ENCODE measurements at regions not wholly inside any gene's neighbourhood (a gene's known extent, or its start where the extent isn't known, plus 50 kb on each side); places are given as distances from the start of the nearest gene placed in this dataset.

DNA sequence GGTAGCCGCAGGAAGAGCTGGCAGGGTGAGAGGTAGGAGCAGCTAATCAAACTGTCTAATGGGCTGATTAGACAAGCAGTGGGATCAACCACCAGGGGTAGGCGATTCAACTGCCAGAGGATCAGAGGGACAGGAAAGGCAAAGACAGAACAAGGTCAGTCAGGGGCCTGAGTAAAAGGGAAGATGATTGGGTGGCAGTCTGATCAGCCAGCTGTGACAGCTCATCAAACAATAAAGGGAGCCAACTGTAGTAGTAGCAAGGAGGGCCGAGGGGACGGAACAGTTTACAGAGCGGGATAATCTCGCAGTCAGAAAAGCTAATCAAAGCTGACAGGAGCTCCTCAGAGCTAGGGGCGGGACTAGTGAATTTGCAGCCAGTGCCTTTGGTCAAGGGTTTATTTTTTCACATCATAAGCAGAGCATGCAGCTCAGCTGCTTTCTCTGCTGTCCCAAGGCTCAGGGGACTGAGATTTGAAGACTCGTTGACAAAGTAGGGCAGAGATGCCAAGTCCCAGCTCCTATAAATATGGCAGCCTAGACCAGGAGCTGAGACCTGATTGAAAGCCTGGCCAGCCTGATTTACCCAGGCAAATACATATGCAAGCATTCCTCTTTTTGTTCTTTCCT is 418.2 kb downstream of the GABRG2 start:
- no peak for DNase-seq (ENCODE audit: low spot score)

DNA sequence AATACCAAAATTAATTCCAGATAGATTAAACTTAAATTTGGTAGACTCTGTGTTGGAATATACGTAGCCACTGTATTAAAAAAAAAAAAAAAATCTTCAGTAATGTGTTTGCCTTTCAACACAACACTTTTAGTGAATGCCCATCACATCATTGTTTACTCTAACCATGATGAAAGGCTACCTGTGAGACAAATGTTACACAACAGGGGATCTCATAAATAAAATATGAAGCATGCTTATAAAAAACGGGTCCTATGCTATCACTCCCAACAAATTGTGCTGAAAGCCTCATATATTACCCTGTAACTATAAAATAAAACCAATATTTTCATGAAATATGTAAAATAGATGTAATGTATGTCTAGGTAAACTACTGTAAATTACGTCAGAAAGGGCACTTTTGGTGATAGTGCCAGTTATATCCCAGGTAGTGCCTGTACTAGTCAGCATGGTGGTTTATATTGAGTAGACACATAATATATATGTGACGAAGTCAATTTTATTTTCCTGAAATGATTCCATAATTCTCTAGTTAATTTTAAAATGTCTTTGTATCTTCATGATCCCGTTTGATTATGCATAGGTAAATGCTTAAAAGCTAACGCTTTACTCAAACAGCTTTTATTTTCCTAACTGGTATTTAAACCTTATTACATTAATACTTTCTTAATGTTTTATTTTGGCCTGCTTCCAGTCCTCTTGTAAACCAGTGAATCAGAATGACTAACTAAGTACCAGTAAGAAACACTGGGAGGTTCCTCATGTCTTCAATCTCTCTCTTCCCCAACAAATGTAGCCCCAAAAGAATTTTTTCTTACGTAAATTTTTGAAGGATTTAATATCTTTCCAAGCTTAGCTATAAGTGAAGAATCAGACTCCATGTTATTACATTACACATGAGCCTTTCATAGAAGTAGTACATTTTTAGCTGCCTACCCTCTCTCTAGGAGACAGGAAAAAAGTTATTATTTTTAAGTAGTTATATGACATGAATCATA is 420.3 kb downstream of the GABRG2 start:
- DNase-seq (ENCODE audit: low spot score), result no peak

DNA sequence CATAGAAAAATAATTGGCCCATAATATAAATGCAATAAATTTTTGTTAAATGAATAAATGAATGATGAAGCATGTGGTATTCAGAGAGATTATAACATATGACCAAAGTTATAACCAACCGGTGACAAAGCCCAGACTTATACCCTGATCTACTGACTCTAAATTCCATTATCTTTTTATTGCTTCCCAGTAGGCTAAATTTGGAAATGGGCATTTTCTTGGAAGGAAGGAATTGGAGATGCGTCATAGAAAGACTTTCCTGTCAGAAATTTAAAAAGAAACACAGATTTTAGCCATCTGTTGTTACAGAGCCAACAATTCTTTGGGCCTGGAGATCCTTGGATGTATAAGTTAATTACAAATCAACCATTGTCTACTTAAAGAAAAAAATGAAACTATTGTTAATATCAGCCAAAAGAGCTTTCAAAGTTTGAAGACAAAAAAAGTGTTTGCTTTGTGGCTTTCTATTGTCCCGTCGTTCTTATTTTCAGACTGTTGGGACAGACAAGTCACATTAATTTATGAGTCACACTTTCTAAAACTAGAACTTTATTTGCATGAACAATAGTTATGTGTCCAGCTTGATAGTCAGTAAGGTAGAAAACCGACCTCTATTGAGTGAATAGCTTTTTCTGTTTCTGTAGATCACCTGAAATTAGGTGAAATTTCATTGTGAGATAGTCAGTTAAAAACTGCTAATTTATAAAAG is 428.7 kb downstream of the GABRG2 start:
- DNase-seq (ENCODE audit: low spot score), result no peak

DNA sequence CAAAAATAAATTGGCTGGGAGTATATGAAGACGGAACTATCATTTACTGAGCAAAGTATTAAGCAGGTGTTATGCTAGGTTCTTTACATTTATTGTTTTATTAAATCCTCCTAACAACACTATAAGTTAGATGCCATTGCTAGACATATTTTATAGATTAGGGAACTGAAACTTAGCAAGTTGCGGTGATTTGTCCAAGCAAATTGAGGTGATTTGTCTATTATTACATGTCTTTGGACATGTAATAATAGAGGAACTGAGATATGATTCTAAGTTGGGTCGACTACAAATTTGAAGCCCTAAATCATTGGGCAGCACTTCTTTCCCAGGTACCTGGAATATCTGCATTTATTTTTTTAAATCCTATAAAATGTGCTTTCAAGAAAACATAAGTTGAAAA is 429.9 kb downstream of the GABRG2 start:
- no peak for DNase-seq (ENCODE audit: low spot score)

DNA sequence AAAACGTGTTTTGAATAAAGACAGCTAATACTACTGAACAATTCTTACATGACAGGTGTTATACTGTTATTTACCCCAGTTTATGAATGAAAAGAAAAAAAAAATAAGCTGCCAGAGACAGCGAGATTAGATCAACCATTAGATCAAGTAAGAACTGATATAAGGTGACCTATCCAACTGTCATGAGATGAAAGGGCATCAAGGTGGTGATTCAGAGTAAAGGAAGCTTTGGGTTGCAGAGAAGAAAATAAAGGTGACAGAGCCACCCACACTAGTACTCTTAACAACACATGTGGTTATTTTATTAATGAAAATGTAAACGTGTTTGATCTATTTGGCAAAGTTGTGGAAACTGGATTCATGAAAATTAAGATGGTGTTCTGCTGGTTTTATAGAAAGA is 435.2 kb downstream of the GABRG2 start:
- no peak for DNase-seq (ENCODE audit: low spot score)

DNA sequence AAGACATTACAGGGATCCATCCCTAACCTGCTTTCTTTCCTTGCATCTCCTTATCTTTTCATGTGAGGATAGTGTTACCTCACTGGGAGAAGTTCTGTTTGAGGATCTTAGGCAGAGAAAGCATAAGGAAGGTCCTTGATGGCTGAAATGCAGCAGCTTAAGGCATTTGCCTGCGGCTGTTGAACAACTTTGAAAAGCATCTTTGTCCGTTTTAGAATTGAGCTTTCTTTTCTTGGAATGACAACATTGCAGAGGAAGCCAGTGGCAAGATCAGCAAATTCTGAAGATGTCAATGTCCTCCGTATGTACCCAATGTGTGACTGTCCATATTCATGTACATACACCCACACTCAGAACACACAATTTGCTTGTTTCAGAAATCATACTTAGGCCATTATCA is 436.2 kb downstream of the GABRG2 start:
- no peak for DNase-seq (ENCODE audit: low spot score)

DNA sequence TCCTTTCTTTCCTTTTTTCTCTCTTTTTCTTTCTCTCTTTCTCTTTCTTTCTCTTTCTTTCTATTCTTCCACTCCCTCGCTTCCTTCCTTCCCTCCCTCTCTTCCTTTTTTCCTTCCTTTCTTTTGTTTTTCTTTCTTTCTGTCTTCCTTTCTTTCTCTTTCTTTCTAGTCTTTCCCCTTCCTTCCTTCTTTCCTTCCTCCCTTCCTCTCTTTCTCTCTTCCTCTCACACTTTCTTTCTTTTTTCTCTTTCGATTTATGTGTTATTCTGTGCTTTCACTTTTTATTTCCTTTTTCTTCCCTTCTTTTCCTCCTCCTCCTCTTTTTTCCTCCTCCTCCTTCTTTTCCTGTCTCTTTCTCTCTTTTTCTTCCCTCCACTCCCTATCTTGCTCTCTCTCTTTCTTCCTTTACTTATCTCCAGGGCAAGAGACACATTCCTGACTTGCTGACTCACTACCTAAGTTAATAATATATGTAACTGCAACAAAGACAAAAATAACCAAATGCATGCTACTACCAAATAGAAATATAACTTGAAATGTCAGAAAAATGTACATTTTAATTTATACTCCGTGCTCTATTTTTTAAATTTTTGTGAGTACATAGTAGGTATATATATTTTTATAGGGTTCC is 445.5 kb downstream of the GABRG2 start:
- DNase-seq (ENCODE audit: low spot score), result no peak

DNA sequence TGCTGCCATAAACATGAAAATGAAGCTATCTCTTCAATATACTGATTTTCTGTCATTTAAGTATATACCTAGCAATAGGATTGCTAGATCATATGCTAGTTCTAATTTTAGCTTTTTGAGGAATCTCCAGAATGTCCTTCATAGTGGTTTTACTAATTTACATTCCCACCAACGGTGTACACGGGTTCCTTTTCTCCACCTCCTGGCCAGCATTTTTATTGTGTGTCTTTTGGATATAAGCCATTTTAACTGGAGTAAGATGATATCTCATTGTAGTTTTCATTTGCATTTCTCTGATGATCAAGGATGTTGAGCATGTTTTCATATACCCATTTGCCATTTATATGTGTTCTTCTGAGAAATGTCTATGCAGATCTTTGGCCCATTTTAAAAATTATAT is 446.5 kb downstream of the GABRG2 start:
- DNase-seq (ENCODE audit: low spot score), result no peak

DNA sequence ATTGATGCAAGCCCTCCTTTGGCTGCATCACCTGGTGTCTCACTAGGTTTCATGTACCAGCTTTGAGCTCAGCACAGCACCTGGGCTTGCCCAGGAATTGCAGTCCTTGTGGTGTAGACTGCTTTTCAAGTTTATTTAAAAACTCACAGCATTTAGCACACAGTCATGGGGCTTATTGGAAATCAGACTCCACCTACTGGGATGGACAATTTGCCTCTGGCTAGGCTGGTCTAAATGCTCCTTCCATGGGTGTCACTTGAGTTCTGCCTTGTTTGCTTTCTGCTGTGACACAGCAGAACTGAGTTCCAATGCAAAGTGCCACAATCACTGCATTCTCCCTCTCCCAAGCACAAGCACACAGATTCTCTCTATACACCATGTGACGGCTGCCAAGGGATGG is 453.3 kb downstream of the GABRG2 start:
- DNase-seq (ENCODE audit: low spot score), result no peak

DNA sequence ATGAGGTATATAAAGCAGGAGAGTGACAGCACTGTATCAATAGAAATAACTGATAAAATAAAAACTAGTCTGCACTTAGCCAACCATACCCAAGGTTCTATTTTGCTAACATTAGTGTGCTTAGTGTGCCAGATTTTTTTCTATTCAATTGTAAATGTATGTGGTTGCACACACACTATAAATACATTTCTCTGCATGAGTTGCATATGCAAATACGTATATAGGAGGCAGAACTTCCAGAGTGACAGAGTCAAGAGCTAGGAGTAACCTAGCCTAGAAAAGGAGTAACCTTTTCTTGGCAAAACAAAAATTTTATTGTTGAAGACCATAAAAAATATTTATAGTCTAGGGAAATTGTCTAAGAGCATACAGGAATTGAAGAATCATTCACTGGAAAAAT is 461.6 kb downstream of the GABRG2 start:
- DNase-seq (ENCODE audit: low spot score), result no peak

DNA sequence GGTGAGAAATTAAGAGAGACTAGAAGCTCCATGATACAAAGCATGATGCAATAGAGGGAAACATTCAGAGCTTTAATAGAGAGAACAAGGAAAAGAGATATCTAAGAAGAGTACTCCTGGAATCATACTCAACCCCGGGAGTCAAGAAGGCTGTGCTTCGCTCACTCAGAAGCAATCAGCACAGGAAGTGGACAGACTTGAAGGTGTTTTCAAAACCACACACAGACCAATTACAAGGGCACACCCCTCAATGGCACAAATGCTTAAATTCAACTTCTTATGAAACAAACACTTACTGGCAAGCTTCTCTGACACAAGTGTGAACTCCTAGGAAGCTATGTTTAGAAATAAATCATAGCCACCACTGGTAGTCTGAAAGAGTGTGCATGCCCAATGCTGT is 462.3 kb downstream of the GABRG2 start:
- no peak for DNase-seq (ENCODE audit: low spot score)

DNA sequence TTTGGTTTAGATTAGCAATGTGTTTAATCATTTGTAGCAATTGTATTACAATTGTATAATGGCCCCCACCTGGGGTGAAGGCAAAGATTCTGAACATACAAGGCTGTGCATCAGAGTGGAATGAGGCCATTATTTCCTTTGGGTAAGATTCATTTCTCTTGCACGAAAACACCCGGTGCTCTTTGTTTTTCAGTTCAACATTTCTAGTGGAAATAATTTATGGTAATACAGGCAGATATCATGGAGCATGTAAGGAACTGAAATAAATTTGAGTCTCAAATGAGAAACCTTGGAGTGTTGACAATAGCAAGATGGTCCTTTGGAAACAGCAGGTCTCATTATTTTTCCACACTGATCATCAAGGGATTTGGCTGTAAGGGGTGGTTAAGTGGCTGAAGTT is 475.9 kb downstream of the GABRG2 start:
- DNase-seq (ENCODE audit: low spot score), result no peak

DNA sequence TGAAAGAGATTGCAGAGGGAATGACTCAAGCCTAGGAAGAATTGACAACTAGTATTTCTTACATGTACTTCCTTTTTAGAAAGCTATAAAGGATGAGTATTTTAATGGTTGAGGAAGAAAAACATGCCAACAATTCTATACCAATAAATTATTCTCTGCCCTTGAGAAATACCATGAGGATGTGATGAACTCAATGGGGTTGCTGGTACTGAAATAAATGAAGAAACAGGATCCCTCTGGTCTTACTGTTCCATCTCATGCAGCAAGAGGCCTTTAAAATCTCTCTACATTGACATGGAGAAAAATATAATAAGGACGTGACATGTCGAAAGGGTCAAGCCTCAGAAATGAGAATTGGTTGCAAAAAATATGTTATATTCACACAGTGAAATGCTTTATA is 477.3 kb downstream of the GABRG2 start:
- no peak for DNase-seq (ENCODE audit: low spot score)

DNA sequence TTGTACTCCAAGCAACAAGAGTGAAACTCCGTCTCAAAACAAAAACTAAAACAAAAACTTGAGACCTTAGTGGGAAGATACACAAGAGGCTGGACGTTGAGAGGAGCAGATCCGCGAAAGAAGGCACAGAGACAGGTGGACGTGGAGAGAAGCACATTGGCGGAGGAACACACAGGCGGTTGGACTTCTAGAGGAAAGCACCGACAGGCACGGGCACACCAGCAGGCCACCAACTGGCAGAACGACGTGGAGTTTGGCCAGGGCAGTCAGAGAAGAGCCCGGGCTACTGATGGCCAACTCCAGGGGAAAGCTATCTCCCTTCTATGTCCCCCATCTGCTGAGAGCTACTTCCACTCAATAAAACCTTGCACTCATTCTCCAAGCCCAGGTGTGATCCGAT is 482.7 kb downstream of the GABRG2 start:
- no peak for DNase-seq (ENCODE audit: low spot score)

DNA sequence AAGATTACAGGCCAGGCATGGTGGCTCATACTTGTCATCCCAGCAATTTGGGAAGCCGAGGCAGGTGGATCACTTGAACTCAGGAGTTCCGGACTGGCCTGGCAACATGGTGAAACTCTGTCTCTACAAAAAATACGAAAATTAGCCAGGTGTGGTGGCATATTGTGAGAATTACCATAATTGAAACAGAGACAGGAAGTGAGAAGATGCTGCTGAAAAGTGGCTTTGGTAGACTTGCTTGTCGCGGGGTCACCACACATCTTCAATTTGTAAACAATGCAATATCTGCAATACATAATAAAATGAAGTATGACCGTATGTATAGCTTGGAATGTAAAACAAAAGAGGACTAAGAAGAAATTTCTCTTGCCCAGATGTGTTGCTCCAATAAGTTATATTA is 490.5 kb downstream of the GABRG2 start:
- no peak for DNase-seq (ENCODE audit: low spot score)

DNA sequence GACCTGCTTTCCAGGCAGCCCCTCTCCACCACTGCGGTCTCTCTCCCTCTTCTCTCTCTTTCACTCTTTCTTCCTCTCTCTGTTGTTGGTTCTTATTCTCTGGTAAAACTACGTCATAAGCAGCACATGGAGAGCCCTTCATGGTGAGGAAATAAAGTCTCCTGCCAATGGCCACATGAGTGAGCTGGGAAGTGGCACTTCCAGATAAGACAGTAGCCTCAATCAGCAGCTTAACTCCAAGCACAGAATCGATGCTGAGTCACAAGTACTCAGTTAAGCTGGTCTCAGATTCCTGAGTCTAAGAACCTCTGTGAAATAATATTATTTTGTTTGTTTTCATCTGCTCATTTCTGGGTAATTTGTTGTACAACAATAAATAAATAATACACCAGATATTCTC is 500.1 kb downstream of the GABRG2 start:
- no peak for DNase-seq (ENCODE audit: low spot score)

DNA sequence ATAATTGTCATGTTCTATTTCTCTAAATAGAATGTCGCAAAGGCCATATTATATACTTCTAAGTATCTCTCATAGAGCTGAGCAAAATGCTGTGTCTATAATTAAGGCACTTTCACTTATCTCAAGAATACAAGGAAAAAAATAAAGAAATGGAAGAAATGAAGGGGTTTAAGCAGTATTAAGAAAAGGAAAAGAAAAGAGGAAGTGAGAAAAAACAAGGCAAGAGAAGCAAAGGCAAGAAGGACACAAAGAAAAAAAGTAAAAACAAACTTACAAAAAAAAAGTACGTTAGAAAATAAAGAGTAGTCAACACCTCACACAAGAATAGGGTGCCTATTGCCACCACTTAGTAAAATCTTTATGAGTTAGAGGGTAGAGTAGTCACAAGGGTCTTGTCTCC is 506.2 kb downstream of the GABRG2 start:
- no peak for DNase-seq (ENCODE audit: low spot score)

DNA sequence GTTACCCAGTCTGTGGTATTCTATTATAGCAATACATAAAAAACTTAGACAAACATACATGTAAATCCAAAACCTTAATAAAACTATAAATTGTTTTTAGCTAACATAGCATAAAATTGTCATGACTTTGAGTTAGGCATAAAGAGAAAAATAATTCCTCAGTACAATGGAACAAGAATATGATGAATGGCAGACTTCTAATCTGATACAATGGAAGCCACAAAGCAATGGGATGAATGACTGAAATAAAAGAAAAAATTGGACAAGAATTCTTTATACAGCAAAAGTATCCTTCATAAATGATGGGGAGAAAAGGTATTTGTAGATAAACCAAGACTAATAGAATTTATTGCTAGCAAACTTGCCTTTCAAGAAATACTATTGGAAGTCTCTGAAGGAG is 524.2 kb downstream of the GABRG2 start:
- DNase-seq (ENCODE audit: low spot score), result no peak

DNA sequence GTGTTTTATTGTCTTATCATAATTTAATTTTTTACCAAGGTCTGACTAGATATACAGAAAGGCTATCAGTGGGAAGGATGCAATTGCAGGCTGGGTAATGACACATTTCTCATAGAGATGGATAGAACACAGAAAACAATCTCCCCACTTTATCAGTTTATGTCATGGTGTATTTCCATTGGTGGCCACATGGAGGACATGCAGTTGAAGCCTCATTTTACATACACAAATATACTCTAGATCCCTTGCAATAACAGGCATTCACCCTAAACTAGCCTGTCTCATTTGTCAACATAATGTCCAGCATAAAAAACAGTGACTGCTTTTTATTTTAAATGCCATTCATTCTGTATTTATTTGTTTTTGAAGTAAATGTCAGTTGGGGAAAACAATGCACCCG is 526.3 kb downstream of the GABRG2 start:
- DNase-seq (ENCODE audit: low spot score), result no peak

DNA sequence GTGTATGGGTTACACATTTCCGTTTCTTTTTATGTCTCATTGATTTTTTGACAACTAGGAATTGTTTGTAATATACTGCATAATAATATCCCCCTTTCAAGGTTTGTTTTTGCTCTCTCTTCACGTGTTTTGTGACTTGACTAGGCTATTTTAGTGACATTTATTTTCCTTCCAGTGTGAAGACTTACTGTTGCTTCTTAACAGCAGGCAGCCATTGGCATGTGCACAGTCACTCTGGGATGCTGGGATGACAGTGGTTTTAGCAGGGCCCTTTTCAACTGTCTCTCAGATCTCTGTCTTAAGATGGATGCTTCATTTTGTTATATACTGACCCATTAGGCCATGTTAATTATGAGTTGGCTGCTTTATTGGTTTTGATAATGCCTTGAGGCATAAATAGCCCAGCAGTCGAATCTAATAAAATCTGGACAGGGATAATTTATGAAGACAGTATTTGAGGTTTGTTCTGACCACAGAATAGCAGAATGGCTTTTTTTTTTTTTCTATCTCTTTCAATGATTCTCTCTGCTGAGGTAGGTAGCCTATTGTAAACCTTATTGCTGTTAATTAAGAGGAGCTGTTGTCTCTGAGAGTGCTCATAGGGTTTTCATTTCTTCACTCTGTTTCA is 536.0 kb downstream of the GABRG2 start:
- DNase-seq (ENCODE audit: low spot score), result no peak

DNA sequence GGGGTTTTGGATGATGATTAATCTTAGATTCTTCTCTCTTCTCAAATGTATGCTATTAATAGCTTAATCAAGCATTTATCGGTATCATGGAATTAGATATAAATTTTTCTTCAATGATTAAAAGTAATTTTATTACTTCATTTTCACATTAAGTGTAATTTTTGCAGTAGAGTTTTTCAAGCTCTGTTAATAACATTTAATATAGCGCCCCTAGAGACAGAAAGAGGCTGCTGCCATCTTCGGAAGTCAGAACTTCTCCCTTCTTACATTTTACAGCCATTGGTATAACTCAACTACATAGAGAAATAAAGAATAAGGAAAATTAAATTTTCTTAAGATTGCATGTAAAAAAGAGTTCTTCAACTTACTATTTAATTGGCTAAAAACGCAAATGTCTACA is 540.3 kb downstream of the GABRG2 start:
- DNase-seq (ENCODE audit: low spot score), result no peak

Data from mucosa of gallbladder (tissue), 1 donor.